PC-3 (cell line): ENCODE measurements at regions not wholly inside any gene's neighbourhood (a gene's known extent, or its start where the extent isn't known, plus 50 kb on each side); places are given as distances from the start of the nearest gene placed in this dataset.

ENCODE experiments used
- ATAC-seq: fragments of 200-7000 bp; cut with Tn5 transposase; 2 replicates; pipeline ENCODE4 v1.9.1; 2020; ENCODE audit warnings: mild to moderate bottlenecking, moderate library complexity
- BruUV-seq: library from RNA; stranded (reverse); fragments of 400-500 nt; replicated peaks from 2 replicates; lab custom pipeline; 2021; lab: Mats Ljungman, UMichigan
- CTCF ChIA-PET: fragments of 300-600 bp; sonication (Branson Sonifier 250); formaldehyde crosslinking; loops from one replicate; lab custom pipeline; 2022; ENCODE audit warnings: antibody characterized with exemption; lab: Charles Lee
- POLR2A ChIA-PET: fragments of 300-600 bp; sonication (Branson Sonifier 250); formaldehyde crosslinking; loops from one replicate; lab custom pipeline; 2022; ENCODE audit warnings: antibody characterized with exemption; ENCODE audit not compliant: unreplicated experiment; lab: Charles Lee
- DNase-seq: peaks from one replicate; pipeline ENCODE4 v3.0.0-alpha.2; 2015
- H2AFZ ChIP-seq: fragments of 300-600 bp; sonication (generic); 2 replicates; pipeline ENCODE4 v1.6.0; 2016; ENCODE audit warnings: antibody characterized with exemption, low read length
- H3F3A ChIP-seq: fragments of 300-600 bp; sonication (generic); one replicate; pipeline ENCODE4 v1.6.0; 2017; ENCODE audit warnings: antibody characterized with exemption, low read length, control low read depth, mild to moderate bottlenecking; ENCODE audit not compliant: unreplicated experiment
- H3K27ac ChIP-seq: fragments of 300-600 bp; sonication (generic); 2 replicates; pipeline ENCODE4 v1.5.1; 2016; ENCODE audit warnings: mild to moderate bottlenecking, low read length
- H3K27me3 ChIP-seq: fragments of 300-600 bp; sonication (generic); 2 replicates; pipeline ENCODE4 v1.6.1; 2016; ENCODE audit warnings: low read length, mixed read lengths
- H3K36me3 ChIP-seq: fragments of 300-600 bp; sonication (generic); 2 replicates; pipeline ENCODE4 v1.6.1; 2016; ENCODE audit warnings: low read depth, mixed run types, low read length, mixed read lengths
- H3K4me1 ChIP-seq: fragments of 300-600 bp; sonication (generic); 2 replicates; pipeline ENCODE4 v1.5.1; 2016; ENCODE audit warnings: low read length; ENCODE audit not compliant: insufficient read depth
- H3K4me2 ChIP-seq: fragments of 300-600 bp; sonication (generic); 2 replicates; pipeline ENCODE4 v1.6.0; 2016; ENCODE audit warnings: low read length
- H3K4me3 ChIP-seq: fragments of 300-600 bp; sonication (generic); 2 replicates; pipeline ENCODE4 v1.5.1; 2016; ENCODE audit warnings: mild to moderate bottlenecking, low read length, mixed read lengths
- H3K79me2 ChIP-seq: fragments of 300-600 bp; sonication (generic); 2 replicates; pipeline ENCODE4 v1.6.1; 2017; ENCODE audit warnings: low read length, mixed read lengths
- H3K9ac ChIP-seq: fragments of 300-600 bp; sonication (generic); 2 replicates; pipeline ENCODE4 v1.6.0; 2016; ENCODE audit warnings: mild to moderate bottlenecking, low read length
- H3K9me2 ChIP-seq: fragments of 300-600 bp; sonication (generic); replicated peaks from 2 replicates; pipeline ENCODE4 v1.6.1; 2016; ENCODE audit warnings: mixed run types, low read length, mixed read lengths
- H3K9me3 ChIP-seq: fragments of 300-600 bp; sonication (generic); 2 replicates; pipeline ENCODE4 v1.6.1; 2016; ENCODE audit warnings: low read length, mixed read lengths
- H4K20me1 ChIP-seq: fragments of 300-600 bp; sonication (generic); 2 replicates; pipeline ENCODE4 v1.6.1; 2016; ENCODE audit warnings: low read length, mixed read lengths
- EZH2 ChIP-seq: fragments of 300-600 bp; sonication (generic); IDR thresholded peaks from one replicate; pipeline ENCODE4 v1.6.1; 2017; ENCODE audit warnings: antibody characterized with exemption, mild to moderate bottlenecking, low read length; ENCODE audit not compliant: unreplicated experiment
- EZH2phosphoT487 ChIP-seq: fragments of 300-600 bp; sonication (generic); IDR thresholded peaks from 2 replicates; pipeline ENCODE4 v1.6.1; 2018; ENCODE audit warnings: mild to moderate bottlenecking, antibody characterized with exemption, low read length, borderline replicate concordance
- intact Hi-C: fragments of 100-400 bp; cut with micrococcal nuclease; formaldehyde crosslinking; loops from 2 replicates; pipeline ENCODE4 v1.9.0; 2023
- TF ChIP-seq, protein P1 (sequence below): fragments of 300-600 bp; sonication (generic); conservative IDR thresholded peaks from 2 replicates; pipeline ENCODE4 v1.5.1; 2017; ENCODE audit warnings: antibody characterized with exemption, low read depth, mild to moderate bottlenecking, low read length

DNA sequence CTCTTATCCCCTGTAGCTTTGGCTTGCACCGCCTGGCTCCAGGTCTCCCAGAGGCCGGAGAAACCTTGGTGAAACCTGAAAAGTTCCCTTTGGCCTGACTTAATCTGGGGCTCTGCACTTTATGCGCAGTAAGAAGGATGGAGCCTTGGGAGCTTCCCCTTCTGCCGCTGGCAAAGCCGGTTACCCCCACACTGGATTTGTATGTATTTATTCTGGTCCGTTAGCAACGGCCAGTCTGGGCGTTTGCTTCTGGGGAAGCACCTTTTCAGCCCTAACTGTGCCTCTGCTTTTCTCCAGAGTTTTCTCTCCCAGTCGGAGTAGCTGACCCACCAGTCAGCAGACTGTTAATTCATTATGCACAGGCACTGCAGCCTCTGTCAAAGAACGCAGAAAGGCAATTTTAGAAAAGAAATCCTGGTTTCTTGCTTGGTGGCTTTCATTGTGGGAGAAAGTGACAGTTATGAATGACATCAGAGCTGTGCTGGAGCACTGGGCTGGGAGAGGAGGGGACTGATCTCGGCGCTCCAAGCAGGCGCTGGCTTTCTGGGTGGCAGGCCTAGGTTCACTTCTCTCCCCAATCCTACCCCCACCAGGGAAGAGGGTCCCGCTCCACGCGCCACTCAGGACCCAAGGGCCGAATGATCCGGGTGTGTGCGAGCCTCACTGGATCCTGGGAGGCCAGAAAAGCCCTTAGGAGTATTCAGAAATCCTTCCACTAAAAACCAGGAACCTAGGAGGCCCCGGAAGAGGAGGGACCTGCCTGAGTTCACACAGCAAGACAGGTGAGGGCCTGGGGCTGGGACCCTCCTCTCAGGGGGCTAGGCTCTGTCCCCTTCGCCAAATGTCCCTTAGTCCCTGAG lies 70.2 kb downstream of the RTL6 start:
- ChIA-PET POLR2A (no interaction called here), CTCF (no interaction called here)
- ATAC-seq (no peak), DNase-seq (no peak)
- Histone ChIP-seq H3K9me3 (no peaks in the 10 kb centered on the region), H3K79me2 (no peaks in the 10 kb centered on the region), H3K27ac (no peak overlapping the region), H3K27me3 (no peaks in the 10 kb centered on the region), H3K4me3 (no peak overlapping the region), H2AFZ (no peak overlapping the region), H3K9ac (no peak overlapping the region), H3F3A (no peaks in the 10 kb centered on the region), H4K20me1 (no peaks in the 10 kb centered on the region), H3K9me2 (no peaks in the 10 kb centered on the region), H3K4me2 (no peak overlapping the region), H3K36me3 (no peaks in the 10 kb centered on the region), H3K4me1 (peaks cover 3% of the 10 kb centered on the region; the same call in 1 of the 2 replicates)
- no peak for TF ChIP-seq EZH2
- no peak for TF ChIP-seq EZH2phosphoT487
- TF ChIP-seq, protein P1, sequence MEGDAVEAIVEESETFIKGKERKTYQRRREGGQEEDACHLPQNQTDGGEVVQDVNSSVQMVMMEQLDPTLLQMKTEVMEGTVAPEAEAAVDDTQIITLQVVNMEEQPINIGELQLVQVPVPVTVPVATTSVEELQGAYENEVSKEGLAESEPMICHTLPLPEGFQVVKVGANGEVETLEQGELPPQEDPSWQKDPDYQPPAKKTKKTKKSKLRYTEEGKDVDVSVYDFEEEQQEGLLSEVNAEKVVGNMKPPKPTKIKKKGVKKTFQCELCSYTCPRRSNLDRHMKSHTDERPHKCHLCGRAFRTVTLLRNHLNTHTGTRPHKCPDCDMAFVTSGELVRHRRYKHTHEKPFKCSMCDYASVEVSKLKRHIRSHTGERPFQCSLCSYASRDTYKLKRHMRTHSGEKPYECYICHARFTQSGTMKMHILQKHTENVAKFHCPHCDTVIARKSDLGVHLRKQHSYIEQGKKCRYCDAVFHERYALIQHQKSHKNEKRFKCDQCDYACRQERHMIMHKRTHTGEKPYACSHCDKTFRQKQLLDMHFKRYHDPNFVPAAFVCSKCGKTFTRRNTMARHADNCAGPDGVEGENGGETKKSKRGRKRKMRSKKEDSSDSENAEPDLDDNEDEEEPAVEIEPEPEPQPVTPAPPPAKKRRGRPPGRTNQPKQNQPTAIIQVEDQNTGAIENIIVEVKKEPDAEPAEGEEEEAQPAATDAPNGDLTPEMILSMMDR, result no peak
- no TSS peak for BruUV-seq
- intact Hi-C loops, result no loop called here

- no peaks in the 10 kb centered on the region for H3F3A ChIP-seq
- no peak for ATAC-seq
- POLR2A ChIA-PET, result no interaction called here
- no peaks in the 10 kb centered on the region for H3K79me2 ChIP-seq
- H3K27ac ChIP-seq, result no peak overlapping the region
- H3K9me2 ChIP-seq, result no peaks in the 10 kb centered on the region
- H3K9me3 ChIP-seq, result no peaks in the 10 kb centered on the region
- H3K36me3 ChIP-seq, result no peaks in the 10 kb centered on the region
- no peak overlapping the region for H3K4me2 ChIP-seq
- H4K20me1 ChIP-seq, result no peaks in the 10 kb centered on the region
- peaks cover 3% of the 10 kb centered on the region; the same call in 1 of the 2 replicates for H3K4me1 ChIP-seq
- TF ChIP-seq EZH2phosphoT487 (no peak), EZH2 (no peak)
- TF ChIP-seq, protein P1, result no peak
- CTCF ChIA-PET, result no interaction called here
- no peak overlapping the region for H3K4me3 ChIP-seq
- BruUV-seq, result no TSS peak
- DNase-seq, result no peak
- H3K9ac ChIP-seq, result no peak overlapping the region
- H3K27me3 ChIP-seq, result no peaks in the 10 kb centered on the region
- intact Hi-C loops, result no loop called here
- no peak overlapping the region for H2AFZ ChIP-seq
Measured at GRCh38 chr22:44426981-44427380, 71.1 kb downstream of the RTL6 start.

DNA sequence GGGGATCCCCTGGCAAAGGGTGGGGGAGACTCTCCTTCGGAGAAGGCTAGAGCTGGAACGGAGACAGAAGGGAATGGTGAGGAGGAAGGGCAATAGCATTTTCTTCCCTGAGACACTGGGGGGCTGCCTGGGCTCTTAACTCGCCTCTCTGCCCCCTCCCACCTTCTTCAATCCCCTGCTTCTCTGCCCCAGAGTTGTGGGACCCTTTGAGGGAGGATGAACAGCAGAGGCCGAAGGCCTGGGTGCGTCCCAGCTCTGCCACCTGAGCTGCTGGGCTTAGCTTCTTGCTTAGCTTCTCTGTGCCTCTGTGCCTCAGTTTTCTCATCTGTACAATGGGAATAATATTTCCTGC lies 72.4 kb downstream of the RTL6 start:
- Histone ChIP-seq H3K36me3 (no peaks in the 10 kb centered on the region), H4K20me1 (no peaks in the 10 kb centered on the region), H3K27me3 (no peaks in the 10 kb centered on the region), H3K9me3 (no peaks in the 10 kb centered on the region), H3K4me3 (no peak overlapping the region), H3F3A (no peaks in the 10 kb centered on the region), H3K27ac (no peak overlapping the region), H3K79me2 (no peaks in the 10 kb centered on the region), H3K4me2 (no peak overlapping the region), H2AFZ (no peak overlapping the region), H3K4me1 (peaks cover 3% of the 10 kb centered on the region; the same call in 1 of the 2 replicates), H3K9me2 (no peaks in the 10 kb centered on the region), H3K9ac (no peak overlapping the region)
- no peak for DNase-seq
- no TSS peak for BruUV-seq
- ATAC-seq, result no peak
- TF ChIP-seq EZH2, result no peak
- no peak for TF ChIP-seq EZH2phosphoT487
- TF ChIP-seq, protein P1, result no peak
- CTCF ChIA-PET, result no interaction called here
- POLR2A ChIA-PET, result no interaction called here
- intact Hi-C loops, result no loop called here
